A673 (cell line): ENCODE measurements at regions not wholly inside any gene's neighbourhood (a gene's known extent, or its start where the extent isn't known, plus 50 kb on each side); places are given as distances from the start of the nearest gene placed in this dataset.

Experiments
- EZH2 ChIP-seq: fragments of 200-600 bp; sonication (generic); IDR thresholded peaks from 2 replicates; pipeline ENCODE4 v1.6.1; 2017; ENCODE audit warnings: borderline replicate concordance, low read depth, mild to moderate bottlenecking, mixed read lengths, antibody characterized with exemption, low read length; ENCODE audit not compliant: poor library complexity, severe bottlenecking
- TF ChIP-seq, protein P1 (sequence below): fragments of 300-800, 200-600 bp; sonication (generic); conservative IDR thresholded peaks from 2 replicates; pipeline ENCODE4 v1.5.1; 2017; ENCODE audit warnings: low read depth, mild to moderate bottlenecking, antibody characterized with exemption, low read length, moderate library complexity, mixed read lengths

DNA sequence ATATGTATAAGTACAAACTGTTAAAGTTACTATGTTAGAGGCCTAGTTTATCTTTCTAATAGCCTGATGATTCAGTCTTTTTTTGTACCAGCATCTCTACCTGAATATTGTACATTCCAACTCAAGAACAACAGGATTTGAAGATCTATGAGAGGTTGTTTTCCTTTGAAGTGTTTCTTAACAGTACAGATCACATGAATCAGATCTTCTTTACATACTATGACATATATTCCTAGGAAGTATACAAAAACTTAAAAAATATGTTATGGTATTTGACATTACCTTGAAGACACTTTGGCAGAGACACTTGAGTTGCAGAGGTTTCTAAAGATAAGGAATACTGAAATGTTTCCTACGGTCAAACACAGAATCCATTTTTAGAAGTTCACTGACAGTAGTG, 1280.9 kb downstream of the KCNT2 start:
- TF ChIP-seq, protein P1, sequence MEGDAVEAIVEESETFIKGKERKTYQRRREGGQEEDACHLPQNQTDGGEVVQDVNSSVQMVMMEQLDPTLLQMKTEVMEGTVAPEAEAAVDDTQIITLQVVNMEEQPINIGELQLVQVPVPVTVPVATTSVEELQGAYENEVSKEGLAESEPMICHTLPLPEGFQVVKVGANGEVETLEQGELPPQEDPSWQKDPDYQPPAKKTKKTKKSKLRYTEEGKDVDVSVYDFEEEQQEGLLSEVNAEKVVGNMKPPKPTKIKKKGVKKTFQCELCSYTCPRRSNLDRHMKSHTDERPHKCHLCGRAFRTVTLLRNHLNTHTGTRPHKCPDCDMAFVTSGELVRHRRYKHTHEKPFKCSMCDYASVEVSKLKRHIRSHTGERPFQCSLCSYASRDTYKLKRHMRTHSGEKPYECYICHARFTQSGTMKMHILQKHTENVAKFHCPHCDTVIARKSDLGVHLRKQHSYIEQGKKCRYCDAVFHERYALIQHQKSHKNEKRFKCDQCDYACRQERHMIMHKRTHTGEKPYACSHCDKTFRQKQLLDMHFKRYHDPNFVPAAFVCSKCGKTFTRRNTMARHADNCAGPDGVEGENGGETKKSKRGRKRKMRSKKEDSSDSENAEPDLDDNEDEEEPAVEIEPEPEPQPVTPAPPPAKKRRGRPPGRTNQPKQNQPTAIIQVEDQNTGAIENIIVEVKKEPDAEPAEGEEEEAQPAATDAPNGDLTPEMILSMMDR, result no peak
- no peak for TF ChIP-seq EZH2
